Astrocyte of the hippocampus (primary cell): ENCODE measurements at regions not wholly inside any gene's neighbourhood (a gene's known extent, or its start where the extent isn't known, plus 50 kb on each side); places are given as distances from the start of the nearest gene placed in this dataset.

ENCODE experiments used
- DNase-seq: peaks from one replicate; pipeline ENCODE4 v3.0.0; 2011; ENCODE audit warnings: low read depth, low spot score

- no peak for DNase-seq
Measured at GRCh38 chr16:79334127-79334526, 266.4 kb downstream of the MAF start.

DNA sequence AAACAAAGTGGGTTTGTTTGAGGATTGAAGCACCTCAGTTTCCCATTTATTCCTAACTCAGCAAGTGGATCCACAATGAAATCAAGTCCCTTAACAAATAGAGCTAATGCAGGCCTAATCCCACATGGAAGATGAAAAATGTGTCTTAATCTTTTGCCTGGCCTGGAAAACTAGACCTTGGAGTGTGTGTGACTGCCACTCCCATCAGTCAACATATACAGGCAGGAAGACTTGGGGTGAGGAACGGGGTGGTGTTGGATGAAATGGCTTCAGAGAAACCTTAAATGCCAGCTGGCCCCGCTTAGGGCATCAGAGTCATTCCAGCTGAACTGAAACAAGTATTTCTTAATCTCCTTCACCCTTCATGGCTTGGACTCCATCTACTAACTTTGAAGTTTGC is 269.5 kb downstream of the MAF start:
- no peak for DNase-seq

- no peak for DNase-seq
Measured at GRCh38 chr16:79329967-79330366, 270.6 kb downstream of the MAF start.

- DNase-seq, result no peak
Measured at GRCh38 chr16:79329166-79329521, 271.4 kb downstream of the MAF start.

DNA sequence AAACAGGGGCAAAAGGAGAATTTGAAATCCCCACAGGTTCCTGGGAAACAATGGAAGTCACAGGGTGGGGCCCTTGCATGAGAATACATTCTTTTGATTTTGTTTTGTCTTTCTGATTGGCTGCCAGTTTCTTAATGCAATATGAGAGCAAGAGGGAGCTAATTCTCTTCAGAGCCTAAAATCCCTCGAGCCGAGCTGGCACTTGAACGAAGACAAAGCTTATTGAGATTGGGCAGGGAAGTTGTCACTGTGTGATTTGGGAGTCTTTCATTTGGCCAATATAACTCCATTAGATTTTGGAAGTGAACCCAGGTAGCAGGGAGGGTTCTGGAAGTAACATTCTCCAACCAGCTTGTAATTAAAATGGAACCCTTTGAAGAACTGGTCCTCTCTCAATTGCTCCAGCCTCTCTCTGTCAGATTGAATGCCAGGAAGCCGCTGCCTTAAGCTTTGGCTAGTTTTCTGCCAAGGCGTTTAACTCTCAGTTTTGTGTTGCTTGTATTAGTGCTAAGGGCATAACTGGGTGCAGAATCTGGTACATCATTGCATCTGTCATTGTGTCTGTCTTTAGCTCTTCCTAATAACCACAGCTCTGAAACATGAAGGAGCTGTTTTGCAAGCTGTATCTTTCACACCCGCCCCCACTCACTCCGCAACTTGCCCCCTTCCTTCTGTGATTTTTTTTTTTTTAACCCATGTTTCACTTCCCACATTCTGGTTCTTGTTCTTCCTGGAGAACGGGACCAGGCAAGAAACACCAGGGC is 272.0 kb downstream of the MAF start:
- DNase-seq, result no peak

GRCh38 chr16:79327836-79328235 is 272.7 kb downstream of the MAF start:
- no peak for DNase-seq

GRCh38 chr16:79326549-79326948 is 274.0 kb downstream of the MAF start:
- no peak for DNase-seq

DNA sequence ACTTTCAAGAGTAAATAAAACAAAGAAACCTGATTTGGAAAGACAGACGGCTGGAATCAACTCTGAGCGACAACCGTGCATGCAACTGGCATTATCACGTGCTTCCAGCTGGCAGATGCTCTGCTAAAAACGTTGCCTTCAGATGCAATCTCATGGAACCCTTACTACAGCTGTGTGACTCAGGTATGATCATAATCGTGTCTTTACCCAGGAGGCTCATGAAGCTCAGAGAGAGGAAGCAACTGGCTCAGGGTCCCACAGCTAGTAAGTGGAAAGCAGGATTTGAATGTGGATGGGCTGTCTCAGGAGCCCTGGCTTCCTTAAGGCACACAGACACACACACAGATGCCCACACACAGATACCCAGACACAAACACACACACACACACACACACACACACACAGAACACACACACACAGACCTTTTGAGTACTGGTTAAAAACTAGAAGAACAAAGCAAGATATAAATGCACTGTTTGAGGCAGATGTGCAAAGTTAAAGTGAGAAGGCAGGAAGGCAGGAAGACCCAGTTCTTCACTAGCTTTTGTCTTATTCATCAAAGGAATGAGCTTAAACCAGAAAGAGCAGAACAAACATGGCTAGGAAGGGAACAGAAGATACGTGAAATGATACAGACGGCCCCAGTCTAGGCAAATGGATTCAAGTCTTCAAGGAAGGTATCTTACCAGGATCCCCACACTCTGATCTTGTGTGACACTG is 275.2 kb downstream of the MAF start:
- no peak for DNase-seq

DNA sequence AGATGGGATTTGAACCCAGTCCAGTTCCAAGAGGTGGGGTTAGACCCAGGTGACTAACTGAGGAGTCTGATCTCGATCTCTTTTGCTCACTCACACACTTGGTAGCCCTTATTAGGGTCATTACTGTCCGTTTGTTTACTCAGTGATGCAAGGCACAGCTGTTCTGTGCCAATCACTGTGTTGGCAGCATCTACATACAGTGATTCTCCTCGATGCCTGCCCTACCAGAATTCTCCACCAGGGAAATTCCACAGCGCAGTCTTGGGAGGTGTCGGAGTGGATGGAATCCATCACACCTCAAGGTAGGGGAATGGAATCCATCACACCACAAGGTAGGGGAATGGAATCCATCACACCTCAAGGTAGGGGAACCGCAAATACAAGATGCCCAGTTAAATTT is 279.6 kb downstream of the MAF start:
- DNase-seq, result no peak

GRCh38 chr16:79318143-79318899 is 282.2 kb downstream of the MAF start:
- no peak for DNase-seq

- no peak for DNase-seq
Measured at GRCh38 chr16:79317521-79317920, 283.0 kb downstream of the MAF start.

DNA sequence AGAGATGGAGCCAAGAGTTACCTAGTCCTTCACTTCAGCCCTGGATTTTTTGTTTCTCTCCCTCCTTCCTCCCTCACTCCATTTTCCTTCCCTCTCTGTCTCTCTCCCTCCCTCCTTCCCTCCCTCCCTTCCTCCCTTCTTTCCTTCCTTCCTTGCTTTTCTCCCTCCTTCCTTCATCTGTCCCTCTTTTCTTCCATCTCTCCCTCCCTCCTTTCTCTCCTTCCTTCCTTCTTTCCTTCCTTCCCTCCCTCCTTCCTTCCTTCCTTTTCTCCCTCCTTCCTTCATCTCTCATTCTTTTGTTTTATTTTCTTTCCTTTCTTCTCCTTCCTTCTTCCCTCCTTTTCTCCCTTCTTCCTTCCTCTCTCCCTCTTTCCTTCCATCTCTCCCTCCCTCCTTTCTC is 283.5 kb downstream of the MAF start:
- DNase-seq, result no peak

DNA sequence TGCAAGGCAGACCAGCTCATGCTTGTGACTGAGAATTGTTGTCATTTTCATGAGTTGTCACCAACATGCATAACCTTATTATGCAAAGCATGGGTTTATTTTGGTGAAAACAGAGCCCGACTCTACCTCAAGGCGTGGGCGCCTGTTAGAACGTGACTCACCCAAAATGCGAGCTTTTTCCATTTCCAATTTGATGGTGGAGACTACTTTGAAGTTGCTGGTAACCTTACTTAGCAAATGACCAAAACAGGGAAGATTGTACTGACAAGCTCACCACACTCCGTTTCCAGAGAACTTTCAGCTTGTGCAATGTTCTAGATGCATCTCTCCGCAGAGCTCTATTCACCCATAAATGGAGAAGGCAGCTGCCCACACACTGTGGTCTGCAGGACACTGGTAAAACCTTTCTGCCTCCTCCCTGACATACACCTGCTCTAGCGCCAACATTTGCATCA is 284.5 kb downstream of the MAF start:
- no peak for DNase-seq

DNA sequence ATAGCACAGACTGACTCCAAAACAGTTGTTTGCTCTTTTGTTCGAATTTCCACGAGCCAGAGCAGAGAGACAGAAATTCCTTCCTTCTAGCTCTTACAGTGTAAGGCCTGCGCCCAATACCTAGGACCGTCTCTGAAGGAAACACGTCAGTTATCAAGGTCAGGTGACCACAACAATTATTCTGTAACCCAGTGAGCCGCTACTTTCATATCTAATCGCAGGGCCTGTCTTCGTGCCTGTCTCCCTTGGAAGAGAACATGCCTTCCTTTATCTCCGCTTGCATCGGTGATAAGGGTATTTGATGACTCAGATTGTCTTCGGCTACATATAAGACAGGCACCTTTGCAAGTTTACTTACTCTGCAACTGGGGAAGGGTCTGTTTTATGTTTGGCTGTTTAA is 288.0 kb downstream of the MAF start:
- DNase-seq, result no peak

GRCh38 chr16:79310710-79311109 is 289.8 kb downstream of the MAF start:
- no peak for DNase-seq

DNA sequence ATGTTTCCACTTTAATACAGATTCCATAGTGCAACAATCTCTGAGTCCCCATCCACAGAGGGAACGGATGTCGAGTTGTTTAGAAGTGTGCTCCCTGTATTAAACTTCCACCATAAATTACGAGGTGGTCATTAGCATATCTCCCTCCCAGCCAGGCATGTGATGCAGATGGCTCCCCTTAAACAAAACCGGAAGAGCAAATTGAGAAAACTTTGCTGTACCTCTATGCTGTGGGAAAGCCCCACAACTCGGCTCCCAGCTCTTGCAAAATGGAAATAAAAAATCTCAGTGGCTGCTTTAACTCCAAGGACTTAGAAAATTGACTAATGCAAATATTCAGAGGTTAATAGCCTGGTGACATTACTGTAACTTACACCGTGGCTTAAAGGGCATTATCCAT is 290.9 kb downstream of the MAF start:
- no peak for DNase-seq

- no peak for DNase-seq
Measured at GRCh38 chr16:79307214-79307613, 293.3 kb downstream of the MAF start.

DNA sequence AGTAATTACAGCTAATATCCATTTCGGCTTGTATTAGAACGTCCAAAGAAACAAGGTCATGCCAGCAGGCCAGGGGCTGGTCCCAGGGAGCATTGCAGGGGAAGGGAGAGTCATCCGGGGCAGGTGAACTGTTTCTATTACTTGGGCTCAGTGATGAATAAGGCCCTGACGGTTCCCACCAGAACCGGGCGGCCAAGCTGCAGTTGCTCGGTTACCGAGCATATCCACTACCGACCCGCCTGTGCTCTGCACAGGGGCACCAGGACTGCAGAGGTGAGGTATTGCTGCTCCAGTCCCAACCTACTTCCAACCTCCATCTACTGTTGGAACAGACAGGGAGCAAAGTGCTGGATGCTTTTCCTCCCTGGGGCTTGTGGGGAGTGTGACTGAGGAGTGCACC is 295.5 kb downstream of the MAF start:
- no peak for DNase-seq

GRCh38 chr16:79303959-79304387 is 296.6 kb downstream of the MAF start:
- no peak for DNase-seq

GRCh38 chr16:79303206-79303605 is 297.3 kb downstream of the MAF start:
- DNase-seq, result no peak

- DNase-seq, result no peak
Measured at GRCh38 chr16:79302731-79303130, 297.8 kb downstream of the MAF start.

DNA sequence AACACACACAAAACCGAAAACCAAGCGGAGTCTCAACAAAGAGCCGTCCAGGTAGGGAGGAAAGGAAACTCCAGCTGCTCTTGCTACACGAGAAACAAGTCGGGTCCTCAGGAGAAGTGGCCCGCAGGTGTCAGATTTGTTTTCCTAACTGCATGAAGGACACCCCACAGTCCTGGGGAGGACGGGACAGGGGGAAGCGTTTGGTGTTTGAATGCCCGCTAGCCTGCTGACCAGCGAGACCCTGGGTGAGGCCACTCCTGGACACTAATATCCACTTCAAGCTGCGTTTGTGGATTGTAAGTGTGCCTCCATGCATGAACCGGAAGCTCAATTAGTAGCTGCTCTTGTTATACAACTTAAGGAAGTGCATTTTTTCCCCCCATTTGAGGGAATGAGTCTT is 299.5 kb downstream of the MAF start:
- no peak for DNase-seq
